Peyer's patch (tissue), 4 donors: ENCODE measurements at regions not wholly inside any gene's neighbourhood (a gene's known extent, or its start where the extent isn't known, plus 50 kb on each side); places are given as distances from the start of the nearest gene placed in this dataset.

Experiments
- CTCF ChIP-seq, 6 experiments: fragments of 450-650 bp in 4 of 6; fragments of 200-600 bp in 2 of 6; sonication (generic) in 1 of 6; IDR thresholded peaks; one replicate each; pipeline ENCODE4 v1.5.1; 2017 to 2019; ENCODE audit warnings: antibody characterized with exemption in 6 of 6, mild to moderate bottlenecking in 3 of 6, moderate library complexity in 1 of 6
- POLR2A ChIP-seq, 2 donors: fragments of 450-650 bp; IDR thresholded peaks; one replicate each; pipeline ENCODE4 v1.5.1; 2017; ENCODE audit warnings: antibody characterized with exemption in 2 of 2, mild to moderate bottlenecking in 2 of 2, moderate library complexity in 2 of 2

GRCh38 chr2:207332480-207333212, 166.9 kb upstream of the KLF7 start:
- TF ChIP-seq CTCF (IDR thresholded peaks at IDR 0.05) (no peak), POLR2A (IDR thresholded peaks at IDR 0.05) (no peak)
